GM21447 (cell line): ENCODE measurements at regions not wholly inside any gene's neighbourhood (a gene's known extent, or its start where the extent isn't known, plus 50 kb on each side); places are given as distances from the start of the nearest gene placed in this dataset.
"Not testable (repeated sequence)": the region's sequence is repeated elsewhere in the genome, so short reads cannot be mapped to it uniquely, and the experiment has no call there.

Experiments
- ATAC-seq: cut with Tn5 transposase; IDR thresholded peaks from one replicate; pipeline ENCODE4 v1.9.1; 2021; ENCODE audit not compliant: unreplicated experiment

DNA sequence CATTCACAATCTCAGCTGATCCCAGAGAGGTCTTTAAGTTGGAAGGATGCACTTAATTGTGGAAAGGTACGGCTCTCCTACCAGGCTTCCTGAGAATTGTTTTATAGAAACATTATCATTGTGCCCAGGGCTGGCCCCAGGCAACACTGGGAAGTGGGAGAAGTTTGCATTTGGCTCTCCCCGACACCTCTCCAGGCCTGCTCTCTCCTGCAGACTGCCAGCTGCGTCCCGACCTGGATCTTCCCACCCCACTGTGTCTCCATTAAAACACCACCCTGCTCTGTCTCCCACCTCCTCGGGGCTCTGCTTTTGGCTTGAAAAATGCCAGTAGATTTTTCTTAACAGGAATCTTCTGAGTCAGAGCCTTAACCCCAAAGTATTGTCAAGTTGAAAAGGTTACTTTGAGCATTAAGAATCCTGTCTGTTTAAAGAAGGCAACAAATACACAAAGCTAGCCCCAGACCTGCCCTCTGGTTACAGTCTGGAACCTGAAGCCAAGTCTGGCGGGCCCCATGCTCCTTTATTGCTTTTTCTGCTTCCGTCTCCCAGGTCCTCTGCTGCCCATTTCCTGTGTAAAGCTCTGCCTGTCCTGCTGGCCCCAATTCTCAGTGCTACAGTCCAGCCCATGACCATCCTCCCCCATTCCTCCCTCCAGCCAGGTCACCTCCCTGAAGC is 530.2 kb downstream of the SOX6 start:
- no peak for ATAC-seq

- ATAC-seq: no peak
These were observed 529.5 kb downstream of the SOX6 start for GRCh38 chr11:15826826-15827225.

DNA sequence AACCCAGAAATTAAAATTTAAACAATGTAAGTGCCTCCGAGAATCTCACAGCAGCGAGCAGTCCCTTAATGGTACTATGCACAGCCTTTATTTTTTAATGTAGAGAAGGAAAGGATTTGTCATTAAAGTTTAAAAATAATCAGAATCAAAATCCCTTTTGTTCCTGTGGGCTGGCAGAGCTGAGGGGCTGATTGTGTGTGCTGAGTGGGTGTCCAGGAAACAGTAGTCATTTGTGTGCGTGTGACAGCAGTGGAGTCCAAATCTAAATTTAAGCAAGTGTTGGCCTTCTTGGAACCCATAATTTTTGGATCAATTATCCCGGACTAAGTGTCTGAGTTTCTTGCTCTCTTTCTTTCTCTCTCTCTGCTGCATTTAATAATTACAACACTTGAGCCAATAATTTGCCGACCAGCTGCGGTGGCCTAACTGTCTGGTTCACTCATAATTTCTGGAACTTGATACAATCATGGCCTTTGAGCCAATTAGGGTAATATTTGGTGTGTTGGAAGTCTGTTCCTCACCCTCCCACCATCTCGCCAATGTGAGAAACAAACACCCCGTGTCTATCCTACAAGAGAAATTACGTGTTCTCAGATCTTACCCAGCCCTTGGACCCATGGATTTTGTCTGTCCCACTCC is 528.0 kb downstream of the SOX6 start:
- no peak for ATAC-seq

GRCh38 chr11:15829312-15829711 is 527.0 kb downstream of the SOX6 start:
- ATAC-seq: no peak

DNA sequence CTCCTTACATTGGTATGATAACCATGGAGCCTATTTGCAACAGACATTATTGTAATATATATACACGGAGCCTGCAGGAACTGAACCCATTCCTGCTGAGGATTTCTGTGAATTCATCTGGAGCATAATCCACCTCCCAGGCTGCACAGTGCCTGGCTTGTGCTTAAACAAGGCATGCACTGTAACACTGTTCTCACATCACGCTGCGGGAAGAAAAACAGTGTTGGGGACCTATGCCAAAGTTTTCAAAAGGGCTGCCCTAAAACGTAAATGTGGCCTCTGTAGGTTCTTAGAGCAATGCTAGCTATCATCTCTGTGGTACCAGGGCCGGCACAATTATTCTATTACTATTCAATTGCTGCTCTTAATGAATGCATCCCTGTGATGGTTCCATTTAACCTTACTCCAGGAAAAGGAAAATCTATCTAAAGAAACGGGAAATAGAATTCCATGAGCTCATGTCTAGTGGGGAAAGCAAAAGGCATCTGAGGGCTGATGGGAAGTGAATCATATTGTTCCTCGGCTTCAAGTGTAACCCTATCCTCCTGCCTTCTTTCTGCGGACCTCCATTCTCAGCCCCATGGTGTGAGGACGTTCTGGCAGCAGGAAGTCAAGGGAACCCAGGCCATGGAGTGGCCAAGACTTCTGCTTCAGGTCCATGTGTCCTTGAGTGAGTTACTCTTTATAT is 525.5 kb downstream of the SOX6 start:
- no peak for ATAC-seq

GRCh38 chr11:15835788-15836411 is 520.4 kb downstream of the SOX6 start:
- ATAC-seq: no peak

DNA sequence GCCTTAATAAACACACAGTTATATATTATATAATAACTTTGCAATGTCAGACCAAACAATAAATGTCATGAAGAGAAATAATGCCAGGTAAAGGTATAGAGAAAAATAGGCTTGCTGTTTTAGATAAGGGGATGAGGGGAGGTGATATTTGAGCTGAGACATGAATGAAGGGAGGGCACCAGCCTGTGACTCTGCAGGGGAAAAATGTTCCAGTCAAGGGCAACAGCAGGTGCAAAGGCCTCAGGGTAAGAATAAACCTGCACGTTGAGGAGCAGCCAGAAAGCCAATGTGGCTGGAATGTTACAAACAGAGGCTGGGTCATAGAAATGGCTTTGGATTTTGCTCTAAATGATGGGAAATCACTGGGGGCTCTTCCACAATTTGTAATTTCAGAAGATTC is 519.6 kb downstream of the SOX6 start:
- ATAC-seq: no peak

DNA sequence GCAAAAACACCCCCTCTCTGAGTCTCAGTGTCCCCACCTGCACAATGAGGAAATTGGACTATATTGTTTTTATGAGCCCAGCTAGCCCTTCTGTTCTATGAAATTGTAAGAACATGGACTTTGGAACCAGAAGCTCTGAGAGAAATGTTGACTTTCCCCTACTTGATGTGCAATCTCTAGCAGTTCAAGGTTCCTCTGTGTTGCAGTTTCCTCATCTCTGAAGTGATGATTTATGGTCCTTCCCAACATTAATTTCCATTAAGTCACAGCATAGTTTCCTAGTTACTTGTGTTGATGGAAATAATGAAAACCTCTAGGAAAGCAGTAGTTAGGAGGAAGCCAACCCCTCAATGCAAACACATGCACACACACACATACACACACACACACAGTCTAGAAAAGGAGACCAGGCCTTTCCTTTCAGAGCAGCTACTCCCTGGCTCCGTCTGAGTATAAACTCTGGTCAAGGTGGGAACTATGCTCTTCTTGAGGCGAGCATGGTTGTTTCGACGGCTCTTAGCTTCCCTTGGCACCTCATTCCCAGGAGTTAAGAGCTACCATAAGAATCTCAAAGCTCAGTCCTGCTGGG is 518.4 kb downstream of the SOX6 start:
- no peak for ATAC-seq

DNA sequence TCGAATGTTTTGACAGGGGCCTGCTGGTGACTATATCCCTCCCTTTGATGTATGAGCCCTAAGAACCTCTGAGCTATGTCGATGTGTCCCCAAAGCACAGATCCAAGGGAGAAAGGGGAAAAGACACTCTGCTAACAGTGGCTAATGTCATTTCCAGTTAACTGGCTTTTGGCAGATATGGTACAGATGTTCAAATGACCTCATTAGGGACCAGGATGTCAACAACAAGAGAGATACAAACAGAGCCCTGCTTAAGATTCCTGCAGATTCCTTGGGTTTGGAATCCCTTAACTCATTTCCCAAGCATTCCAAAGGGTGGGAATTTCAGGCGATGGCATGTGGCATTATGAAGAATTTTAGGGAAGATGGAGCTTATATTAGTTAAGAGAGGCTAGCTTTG is 517.3 kb downstream of the SOX6 start:
- ATAC-seq: no peak

GRCh38 chr11:15840966-15841365 is 515.4 kb downstream of the SOX6 start:
- no peak for ATAC-seq

GRCh38 chr11:15841931-15842740 is 514.2 kb downstream of the SOX6 start:
- no peak for ATAC-seq

GRCh38 chr11:15843309-15843872 is 513.0 kb downstream of the SOX6 start:
- ATAC-seq: no peak

GRCh38 chr11:15845261-15845660 is 511.1 kb downstream of the SOX6 start:
- ATAC-seq: no peak

GRCh38 chr11:15848631-15849168 is 507.6 kb downstream of the SOX6 start:
- ATAC-seq: no peak

GRCh38 chr11:15849257-15849656 is 507.1 kb downstream of the SOX6 start:
- ATAC-seq: no peak

GRCh38 chr11:15850335-15850734 is 506.0 kb downstream of the SOX6 start:
- ATAC-seq: not testable (repeated sequence)

DNA sequence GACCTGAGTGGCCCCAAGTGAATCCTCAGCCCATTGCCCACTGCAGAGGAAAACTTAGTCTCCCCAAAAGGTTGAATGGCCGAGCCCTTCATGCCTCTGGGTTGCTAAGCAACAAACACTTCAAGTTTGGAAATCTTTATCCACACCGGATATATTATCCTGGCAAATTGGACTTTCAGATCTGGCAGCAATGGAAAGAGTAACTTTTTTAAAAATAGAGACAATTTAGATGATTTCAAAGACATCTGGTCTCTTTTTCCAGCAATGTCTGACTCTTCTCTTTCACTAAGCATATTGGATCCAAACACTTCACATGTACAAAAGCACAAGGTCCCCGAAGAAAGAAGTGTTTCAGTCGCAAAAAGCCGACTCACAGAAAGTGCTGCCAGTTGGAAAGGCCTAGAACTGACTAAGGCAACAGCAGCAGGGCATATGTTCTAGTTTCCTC is 505.3 kb downstream of the SOX6 start:
- no peak for ATAC-seq

- ATAC-seq: no peak
These were observed 504.2 kb downstream of the SOX6 start for GRCh38 chr11:15852179-15852578.

DNA sequence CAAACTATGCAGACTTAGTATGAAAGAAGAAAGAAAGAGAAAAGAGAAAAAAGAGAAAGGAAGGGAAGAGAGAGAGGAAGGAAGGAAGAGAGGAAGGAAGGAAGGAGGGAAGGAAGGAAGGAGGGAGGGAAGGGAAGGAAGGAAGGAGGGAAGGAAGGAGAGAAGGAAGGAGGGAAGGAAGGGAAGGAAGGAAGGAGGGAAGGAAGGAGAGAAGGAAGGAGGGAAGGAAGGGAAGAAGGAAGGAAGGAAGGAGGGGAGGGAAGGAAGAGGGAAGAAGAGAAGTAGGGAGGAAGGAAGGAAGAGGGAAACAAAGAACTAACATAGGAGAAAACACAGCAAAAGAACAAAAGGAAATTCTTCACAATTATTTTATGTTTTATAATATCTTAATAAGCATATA is 502.1 kb downstream of the SOX6 start:
- no peak for ATAC-seq

GRCh38 chr11:15858881-15859280 is 497.5 kb downstream of the SOX6 start:
- no peak for ATAC-seq
